Calu3 (cell line): ENCODE measurements at regions not wholly inside any gene's neighbourhood (a gene's known extent, or its start where the extent isn't known, plus 50 kb on each side); places are given as distances from the start of the nearest gene placed in this dataset.

Experiments used
- BruUV-seq: library from RNA; stranded (reverse); fragments of 400-500 nt; replicated peaks from 2 replicates; lab custom pipeline; 2021; lab: Mats Ljungman, UMichigan
- CTCF ChIA-PET: fragments of 300-600 bp; sonication (Branson Sonifier 250); formaldehyde crosslinking; loops from one replicate; lab custom pipeline; 2022; ENCODE audit warnings: antibody characterized with exemption; lab: Charles Lee
- DNase-seq: peaks from one replicate; pipeline ENCODE4 v3.0.0; 2022
- H3K27ac Mint-ChIP-seq: one replicate; pipeline ENCODE4 v1.8.0; 2022; ENCODE audit warnings: mixed read lengths; ENCODE audit not compliant: unreplicated experiment
- H3K27me3 Mint-ChIP-seq: one replicate; pipeline ENCODE4 v1.8.0; 2022; ENCODE audit warnings: mixed read lengths; ENCODE audit not compliant: unreplicated experiment
- H3K36me3 Mint-ChIP-seq: one replicate; pipeline ENCODE4 v1.8.0; 2022; ENCODE audit warnings: mild to moderate bottlenecking, moderate library complexity, mixed read lengths; ENCODE audit not compliant: insufficient read depth, unreplicated experiment
- H3K4me1 Mint-ChIP-seq: one replicate; pipeline ENCODE4 v1.8.0; 2022; ENCODE audit warnings: mild to moderate bottlenecking, low read depth, mixed read lengths; ENCODE audit not compliant: unreplicated experiment
- H3K4me3 Mint-ChIP-seq: one replicate; pipeline ENCODE4 v1.8.0; 2022; ENCODE audit warnings: mild to moderate bottlenecking, low read depth, moderate library complexity, mixed read lengths; ENCODE audit not compliant: unreplicated experiment
- H3K9me3 Mint-ChIP-seq: one replicate; pipeline ENCODE4 v1.8.0; 2022; ENCODE audit warnings: low read depth, mixed read lengths; ENCODE audit not compliant: unreplicated experiment
- CTCF ChIP-seq: fragments of 200-600 bp; IDR thresholded peaks from one replicate; pipeline ENCODE4 v1.8.0; 2022; ENCODE audit warnings: antibody characterized with exemption; ENCODE audit not compliant: unreplicated experiment
- intact Hi-C: fragments of 100-400 bp; cut with micrococcal nuclease; formaldehyde crosslinking; loops from one replicate; pipeline ENCODE4 v1.10.0; 2022; ENCODE audit not compliant: unreplicated experiment

GRCh38 chr10:106399112-106399511, 765.4 kb downstream of the SORCS1 start:
- H3K27me3 Mint-ChIP-seq: no peaks in the 10 kb centered on the region
- CTCF ChIA-PET: no interaction called here
- H3K27ac Mint-ChIP-seq: no peak overlapping the region
- intact Hi-C loops: no loop called here
- DNase-seq: no peak
- H3K9me3 Mint-ChIP-seq: no peaks in the 10 kb centered on the region
- H3K4me3 Mint-ChIP-seq: no peak overlapping the region
- no peak for TF ChIP-seq CTCF
- H3K4me1 Mint-ChIP-seq: peaks cover 9% of the 10 kb centered on the region
- no TSS peak for BruUV-seq
- no peaks in the 10 kb centered on the region for H3K36me3 Mint-ChIP-seq

- no TSS peak for BruUV-seq
- intact Hi-C loops: no loop called here
- Mint-ChIP-seq H3K27ac (no peak overlapping the region), H3K4me3 (no peak overlapping the region), H3K36me3 (no peaks in the 10 kb centered on the region), H3K27me3 (no peaks in the 10 kb centered on the region), H3K4me1 (peaks cover 9% of the 10 kb centered on the region), H3K9me3 (no peaks in the 10 kb centered on the region)
- CTCF ChIA-PET: no interaction called here
- no peak for DNase-seq
- TF ChIP-seq CTCF: no peak
Observed at GRCh38 chr10:106396192-106396591, 768.3 kb downstream of the SORCS1 start.

- H3K27me3 Mint-ChIP-seq: no peaks in the 10 kb centered on the region
- peaks cover 9% of the 10 kb centered on the region for H3K4me1 Mint-ChIP-seq
- no peak overlapping the region for H3K27ac Mint-ChIP-seq
- CTCF ChIA-PET: no interaction called here
- no peak for DNase-seq
- no peaks in the 10 kb centered on the region for H3K36me3 Mint-ChIP-seq
- H3K9me3 Mint-ChIP-seq: no peaks in the 10 kb centered on the region
- intact Hi-C loops: no loop called here
- BruUV-seq: no TSS peak
- TF ChIP-seq CTCF: no peak
- H3K4me3 Mint-ChIP-seq: no peak overlapping the region
Observed at GRCh38 chr10:106395041-106395749, 769.3 kb downstream of the SORCS1 start.

GRCh38 chr10:106392778-106393177, 771.7 kb downstream of the SORCS1 start:
- BruUV-seq: no TSS peak
- no peaks in the 10 kb centered on the region for H3K36me3 Mint-ChIP-seq
- H3K27me3 Mint-ChIP-seq: no peaks in the 10 kb centered on the region
- no peaks in the 10 kb centered on the region for H3K9me3 Mint-ChIP-seq
- intact Hi-C loops: no loop called here
- DNase-seq: no peak
- no peaks in the 10 kb centered on the region for H3K4me1 Mint-ChIP-seq
- no peak for TF ChIP-seq CTCF
- CTCF ChIA-PET: no interaction called here
- no peak overlapping the region for H3K27ac Mint-ChIP-seq
- no peak overlapping the region for H3K4me3 Mint-ChIP-seq
